ENCODE measurements at regions not wholly inside any gene's neighbourhood (a gene's known extent, or its start where the extent isn't known, plus 50 kb on each side); places are given as distances from the start of the nearest gene placed in this dataset.

- no peak for TF ChIP-seq EZH2 (IDR thresholded peaks at IDR 0.05; ENCODE audit: insufficient read depth, poor library complexity, severe bottlenecking)
- no peak for TF ChIP-seq EZH2phosphoT487 (IDR thresholded peaks at IDR 0.05; ENCODE audit: insufficient read depth, low read depth)
Measured at GRCh38 chr10:34940436-34940835, 125.3 kb upstream of the PARD3 start.
